ENCODE measurements at regions not wholly inside any gene's neighbourhood (a gene's known extent, or its start where the extent isn't known, plus 50 kb on each side); places are given as distances from the start of the nearest gene placed in this dataset.

GRCh38 chr2:58904095-58904494 is 663.0 kb upstream of the FANCL start:
- TF ChIP-seq CTCF (IDR thresholded peaks at IDR 0.05; ENCODE audit: control insufficient read depth, extremely low read depth, insufficient read depth) = no peak
- no peak for DNase-seq (ENCODE audit: low read depth)

DNA sequence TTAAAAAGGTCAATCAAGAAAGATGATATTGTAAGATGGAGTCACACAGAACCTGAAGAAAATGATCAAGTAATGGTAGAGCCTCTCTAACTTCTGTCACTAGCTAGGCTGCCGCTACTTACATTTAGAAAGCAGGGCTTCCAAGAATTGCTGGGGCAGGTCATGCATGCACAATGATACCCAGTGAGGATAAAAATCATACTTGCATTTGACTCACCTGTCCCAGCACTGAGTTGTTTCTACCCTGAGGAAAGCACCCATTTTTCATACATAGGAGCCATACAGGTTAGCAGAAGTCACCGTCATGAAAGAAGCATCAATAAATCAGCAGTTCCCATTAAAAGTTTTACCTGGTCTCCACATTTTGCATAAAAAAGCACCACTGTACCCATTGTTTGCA is 662.3 kb upstream of the FANCL start:
- DNase-seq (ENCODE audit: low read depth) = no peak
- H3K4me3 ChIP-seq (ENCODE audit: low read depth, low read length) = no peak overlapping the region
- no peak for TF ChIP-seq CTCF (IDR thresholded peaks at IDR 0.05; ENCODE audit: control insufficient read depth, extremely low read depth, insufficient read depth)

More at GRCh38 chr2:58904095-58904494, 663.0 kb upstream of the FANCL start:
- H3K4me3 ChIP-seq (ENCODE audit: low read depth, low read length) = no peak overlapping the region

GRCh38 chr2:58900246-58901027 is 659.3 kb upstream of the FANCL start:
- DNase-seq (ENCODE audit: low read depth) = no peak
- no peak overlapping the region for H3K4me3 ChIP-seq (ENCODE audit: low read depth, low read length)
- no peak for TF ChIP-seq CTCF (IDR thresholded peaks at IDR 0.05; ENCODE audit: control insufficient read depth, extremely low read depth, insufficient read depth)

- TF ChIP-seq CTCF (IDR thresholded peaks at IDR 0.05; ENCODE audit: control insufficient read depth, extremely low read depth, insufficient read depth) = no peak
- no peak overlapping the region for H3K4me3 ChIP-seq (ENCODE audit: low read depth, low read length)
- DNase-seq (ENCODE audit: low read depth) = no peak
Measured at GRCh38 chr2:58899692-58900091, 658.6 kb upstream of the FANCL start.

GRCh38 chr2:58896638-58897037 is 655.5 kb upstream of the FANCL start:
- H3K4me3 ChIP-seq (ENCODE audit: low read depth, low read length) = no peak overlapping the region
- DNase-seq (ENCODE audit: low read depth) = no peak
- no peak for TF ChIP-seq CTCF (IDR thresholded peaks at IDR 0.05; ENCODE audit: control insufficient read depth, extremely low read depth, insufficient read depth)

- TF ChIP-seq CTCF (IDR thresholded peaks at IDR 0.05; ENCODE audit: control insufficient read depth, extremely low read depth, insufficient read depth) = no peak
- DNase-seq (ENCODE audit: low read depth) = no peak
Measured at GRCh38 chr2:58895857-58896256, 654.7 kb upstream of the FANCL start.

More at GRCh38 chr2:58895857-58896256, 654.7 kb upstream of the FANCL start:
- no peak overlapping the region for H3K4me3 ChIP-seq (ENCODE audit: low read depth, low read length)
